Urothelium cell line (cell line): ENCODE measurements at regions not wholly inside any gene's neighbourhood (a gene's known extent, or its start where the extent isn't known, plus 50 kb on each side); places are given as distances from the start of the nearest gene placed in this dataset.

Experiments
- DNase-seq: peaks from one replicate; pipeline ENCODE4 v3.0.0; 2011; ENCODE audit warnings: low spot score, mixed read lengths
- FAIRE-seq: peaks from 2 replicates; lab custom pipeline; 2011; peaks lifted over from hg19 to GRCh38; lab: Jason Lieb, UNC

- DNase-seq (no peak), FAIRE-seq (no peak)
Measured at GRCh38 chrX:131764216-131764615, 220.3 kb downstream of the OR13H1 start.

GRCh38 chrX:131778269-131779218 is 234.7 kb downstream of the OR13H1 start:
- FAIRE-seq (no peak), DNase-seq (peak; percentile 36)

GRCh38 chrX:131779306-131779705 is 235.4 kb downstream of the OR13H1 start:
- no peak for FAIRE-seq
- no peak for DNase-seq

- no peak for DNase-seq
- no peak for FAIRE-seq
Measured at GRCh38 chrX:131779741-131780140, 235.9 kb downstream of the OR13H1 start.

DNA sequence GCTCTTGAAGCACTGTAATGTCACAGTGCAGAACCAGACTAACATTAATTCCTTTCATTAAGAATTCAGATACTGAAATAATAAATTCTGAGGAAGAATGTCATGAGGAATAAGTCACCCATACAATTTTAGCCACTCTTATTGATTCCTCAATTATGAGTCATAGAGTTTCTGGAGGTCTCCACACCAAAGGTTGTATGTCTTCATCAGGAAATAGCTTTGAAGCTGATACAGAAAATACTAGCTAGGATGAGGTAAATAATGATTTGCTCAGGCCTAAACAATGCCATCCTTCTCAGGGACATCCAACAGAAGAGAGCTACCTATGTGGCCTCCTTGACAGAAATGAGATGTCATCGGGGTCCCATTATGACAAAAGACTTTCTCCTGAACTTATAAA is 238.8 kb downstream of the OR13H1 start:
- FAIRE-seq: no peak

GRCh38 chrX:131783555-131784308 is 239.4 kb upstream of the STK26 start:
- peak; percentile 25 for DNase-seq
- FAIRE-seq: no peak

More for the DNA sequence above, 238.8 kb downstream of the OR13H1 start:
- DNase-seq: no peak

DNA sequence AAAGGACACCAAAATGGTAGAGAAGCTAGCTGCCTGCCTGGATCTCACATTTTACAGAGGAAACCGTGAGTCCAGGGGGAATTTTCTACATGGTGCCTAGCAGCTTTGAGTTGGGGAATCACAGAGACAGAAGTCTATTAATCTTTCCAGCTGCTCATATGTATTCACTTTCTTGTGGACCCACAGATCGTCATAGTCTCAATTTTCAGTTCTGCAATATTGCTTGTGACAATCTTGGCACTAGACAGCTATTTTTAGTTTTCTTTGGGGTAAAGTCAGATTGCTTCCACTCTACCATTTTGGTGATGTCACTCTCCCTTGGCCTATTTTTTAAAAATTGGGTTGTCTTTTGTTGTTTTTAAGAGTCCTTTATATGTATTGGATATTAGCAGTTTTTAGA is 233.4 kb upstream of the STK26 start:
- no peak for FAIRE-seq

GRCh38 chrX:131791608-131792355 is 231.3 kb upstream of the STK26 start:
- DNase-seq: no peak
- FAIRE-seq: no peak

More for the DNA sequence above, 233.4 kb upstream of the STK26 start:
- DNase-seq: no peak

- no peak for FAIRE-seq
- peak; percentile 39 for DNase-seq
Measured at GRCh38 chrX:131792356-131792749, 230.7 kb upstream of the STK26 start.

GRCh38 chrX:131792789-131793462 is 230.2 kb upstream of the STK26 start:
- DNase-seq (peak; percentile 31), FAIRE-seq (no peak)

GRCh38 chrX:131795442-131796229 is 227.5 kb upstream of the STK26 start:
- FAIRE-seq: no peak

DNA sequence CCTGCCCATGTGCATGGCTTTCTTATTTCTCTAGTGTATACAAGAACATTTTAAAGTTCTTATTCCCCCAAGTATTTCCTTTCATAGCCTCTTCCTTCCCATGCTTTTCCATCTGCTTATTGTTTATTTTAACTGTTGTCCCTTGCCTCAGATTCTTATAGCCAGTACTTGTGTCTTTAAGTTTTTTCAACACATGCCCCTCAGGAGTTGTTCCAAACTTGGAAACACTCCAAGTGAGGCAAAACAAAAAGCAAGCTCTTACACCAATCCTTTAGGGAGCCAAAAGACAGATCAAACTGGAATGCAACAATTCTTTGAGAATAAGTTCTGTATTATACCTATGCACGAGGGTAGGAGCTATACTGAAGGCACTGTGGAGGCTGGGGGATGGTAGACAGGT is 222.0 kb upstream of the STK26 start:
- FAIRE-seq: no peak
- no peak for DNase-seq

More at GRCh38 chrX:131795442-131796229, 227.5 kb upstream of the STK26 start:
- DNase-seq: no peak

DNA sequence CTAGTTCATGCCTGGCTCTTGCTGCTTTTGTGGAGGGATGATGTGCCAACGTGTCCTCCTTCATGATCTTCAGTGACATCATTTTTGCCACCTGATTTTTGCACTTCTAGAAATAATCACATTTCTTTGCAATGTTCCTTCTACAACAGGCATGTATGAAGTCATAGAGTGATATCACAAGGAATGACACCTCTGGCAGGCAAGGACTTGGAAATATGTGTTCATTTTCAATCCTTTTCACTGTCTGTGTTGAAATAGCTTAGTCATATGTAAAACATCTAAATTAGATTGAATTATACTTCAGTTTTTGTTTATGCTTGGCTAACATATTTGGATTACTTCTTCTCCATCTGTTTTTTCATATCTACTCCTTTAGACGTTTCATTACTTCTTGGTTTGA is 221.2 kb upstream of the STK26 start:
- DNase-seq: no peak
- no peak for FAIRE-seq

- DNase-seq (peak; percentile 35), FAIRE-seq (no peak)
Measured at GRCh38 chrX:131802836-131803626, 220.1 kb upstream of the STK26 start.

- peak; percentile 33 for DNase-seq
- no peak for FAIRE-seq
Measured at GRCh38 chrX:131812847-131813825, 210.0 kb upstream of the STK26 start.

- peak; percentile 34 for DNase-seq
- FAIRE-seq: no peak
Measured at GRCh38 chrX:131816551-131817136, 206.5 kb upstream of the STK26 start.

DNA sequence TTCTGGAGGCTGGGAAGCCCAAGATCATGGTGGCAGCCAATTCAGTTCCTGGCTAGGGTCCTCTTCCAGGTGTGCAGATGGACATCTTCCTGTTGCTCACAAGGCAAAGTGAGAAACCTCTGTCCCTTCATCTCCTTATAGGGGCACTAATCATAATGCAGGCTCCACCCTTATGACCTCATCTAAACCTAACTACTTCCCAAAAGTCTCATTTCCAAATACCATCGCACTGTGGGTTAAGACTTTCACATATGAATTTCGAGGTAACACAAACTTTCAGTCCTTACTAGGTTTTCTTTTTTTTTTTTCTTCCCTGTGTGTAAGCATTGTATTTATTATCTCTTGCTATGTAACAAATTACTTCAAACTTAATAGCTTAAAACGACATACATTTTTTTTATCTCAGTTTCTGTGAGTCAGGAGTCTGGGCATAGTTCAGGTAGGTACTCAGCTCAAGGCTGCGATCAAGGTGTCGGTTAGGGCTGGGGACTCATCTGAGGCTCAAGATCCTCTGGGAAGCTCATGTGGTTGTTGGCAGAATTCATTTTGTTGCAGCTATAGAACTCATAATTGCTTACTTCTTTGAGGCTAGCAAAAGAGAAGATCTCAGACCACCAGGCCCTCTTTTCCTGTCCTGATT is 204.7 kb upstream of the STK26 start:
- FAIRE-seq (no peak), DNase-seq (no peak)
